ENCODE measurements at regions not wholly inside any gene's neighbourhood (a gene's known extent, or its start where the extent isn't known, plus 50 kb on each side); places are given as distances from the start of the nearest gene placed in this dataset.

- TF ChIP-seq YY1 (IDR thresholded peaks at IDR 0.05; ENCODE audit: low read depth) (no peak), EP300 (IDR thresholded peaks at IDR 0.05; ENCODE audit: borderline replicate concordance) (no peak), REST (IDR thresholded peaks at IDR 0.05; ENCODE audit: low read depth) (no peak), TAF1 (IDR thresholded peaks at IDR 0.05; ENCODE audit: low read depth) (no peak), EGR1 (IDR thresholded peaks at IDR 0.05) (no peak), USF1 (IDR thresholded peaks at IDR 0.05) (no peak), NFIC (IDR thresholded peaks at IDR 0.05) (no peak), TCF12 (IDR thresholded peaks at IDR 0.05; ENCODE audit: low read depth) (no peak), ZBTB7A (IDR thresholded peaks at IDR 0.05; ENCODE audit: low read depth) (no peak), CREB1 (IDR thresholded peaks at IDR 0.05; ENCODE audit: low read depth) (no peak)
Observed at GRCh38 chr11:81749245-81749644, 984.4 kb downstream of the FAM181B start.

- TF ChIP-seq TAF1 (IDR thresholded peaks at IDR 0.05; ENCODE audit: low read depth), result no peak
- TF ChIP-seq CREB1 (IDR thresholded peaks at IDR 0.05; ENCODE audit: low read depth), result no peak
- no peak for TF ChIP-seq REST (IDR thresholded peaks at IDR 0.05; ENCODE audit: low read depth)
- TF ChIP-seq EP300 (IDR thresholded peaks at IDR 0.05; ENCODE audit: borderline replicate concordance), result no peak
- no peak for TF ChIP-seq FOXM1 (IDR thresholded peaks at IDR 0.05; ENCODE audit: borderline replicate concordance, low read depth)
- no peak for TF ChIP-seq YY1 (IDR thresholded peaks at IDR 0.05; ENCODE audit: low read depth)
- no peak for TF ChIP-seq CEBPB (IDR thresholded peaks at IDR 0.05)
- no peak for TF ChIP-seq TEAD4 (IDR thresholded peaks at IDR 0.05)
- TF ChIP-seq USF1 (IDR thresholded peaks at IDR 0.05), result no peak
- no peak for TF ChIP-seq RAD21 (IDR thresholded peaks at IDR 0.05; ENCODE audit: low read depth)
- TF ChIP-seq EGR1 (IDR thresholded peaks at IDR 0.05), result no peak
- no peak for TF ChIP-seq TCF12 (IDR thresholded peaks at IDR 0.05; ENCODE audit: low read depth)
- TF ChIP-seq NFIC (IDR thresholded peaks at IDR 0.05), result no peak
- TF ChIP-seq ZBTB7A (IDR thresholded peaks at IDR 0.05; ENCODE audit: low read depth), result no peak
- TF ChIP-seq MAX (IDR thresholded peaks at IDR 0.05), result no peak
Observed at GRCh38 chr11:81744336-81745116, 989.1 kb downstream of the FAM181B start.

GRCh38 chr11:81725701-81726100 is 1008.0 kb downstream of the FAM181B start:
- TF ChIP-seq YY1 (IDR thresholded peaks at IDR 0.05; ENCODE audit: low read depth) (no peak), ZBTB7A (IDR thresholded peaks at IDR 0.05; ENCODE audit: low read depth) (no peak), TAF1 (IDR thresholded peaks at IDR 0.05; ENCODE audit: low read depth) (no peak), REST (IDR thresholded peaks at IDR 0.05; ENCODE audit: low read depth) (no peak), CEBPB (IDR thresholded peaks at IDR 0.05) (no peak), USF1 (IDR thresholded peaks at IDR 0.05) (no peak), EGR1 (IDR thresholded peaks at IDR 0.05) (no peak), NFIC (IDR thresholded peaks at IDR 0.05) (no peak), CREB1 (IDR thresholded peaks at IDR 0.05; ENCODE audit: low read depth) (no peak), TEAD4 (IDR thresholded peaks at IDR 0.05) (no peak), TCF12 (IDR thresholded peaks at IDR 0.05; ENCODE audit: low read depth) (no peak), RAD21 (IDR thresholded peaks at IDR 0.05; ENCODE audit: low read depth) (no peak), FOXM1 (IDR thresholded peaks at IDR 0.05; ENCODE audit: borderline replicate concordance, low read depth) (no peak), MAX (IDR thresholded peaks at IDR 0.05) (no peak), EP300 (IDR thresholded peaks at IDR 0.05; ENCODE audit: borderline replicate concordance) (no peak)

Measured in Ishikawa (cell line).